Thyroid gland (tissue), 4 donors: ENCODE measurements at regions not wholly inside any gene's neighbourhood (a gene's known extent, or its start where the extent isn't known, plus 50 kb on each side); places are given as distances from the start of the nearest gene placed in this dataset.
"Not testable (repeated sequence)": the region's sequence is repeated elsewhere in the genome, so short reads cannot be mapped to it uniquely, and the experiment has no call there.

Experiments used
- DNase-seq, 2 donors: peaks; one replicate each; pipeline ENCODE4 v3.0.0-alpha.2; 2019
- H3K27ac ChIP-seq, 3 donors: fragments of 200-600 bp; sonication (generic); 1 replicate in 2 of 3; 2 replicates in 1 of 3; pipeline ENCODE4 v1.5.1; 2016 to 2019; ENCODE audit warnings: mild to moderate bottlenecking in 1 of 3, moderate library complexity in 1 of 3
- H3K27me3 ChIP-seq: fragments of 200-600 bp; sonication (generic); one replicate; pipeline ENCODE4 v1.5.1; 2019
- H3K36me3 ChIP-seq, 2 donors: fragments of 200-600 bp; sonication (generic); one replicate each; pipeline ENCODE4 v1.5.1; 2016 to 2019
- H3K4me1 ChIP-seq, 2 donors: fragments of 200-600 bp; sonication (generic); one replicate each; pipeline ENCODE4 v1.5.1; 2017 to 2019
- H3K4me3 ChIP-seq, 3 donors: fragments of 200-600 bp; sonication (generic); replicated peaks in 1 of 3; 1 replicate in 2 of 3; 2 replicates in 1 of 3; pipeline ENCODE4 v1.5.1; 2016; ENCODE audit warnings: mild to moderate bottlenecking in 1 of 3
- H3K9me3 ChIP-seq: fragments of 200-600 bp; sonication (generic); one replicate; pipeline ENCODE4 v1.5.1; 2017
- CTCF ChIP-seq, 6 experiments: fragments of 200-600 bp in 3 of 6; fragments of 450-650 bp in 3 of 6; sonication (generic) in 3 of 6; IDR thresholded peaks; one replicate each; pipeline ENCODE4 v1.5.1; 2016 to 2019; ENCODE audit warnings: antibody characterized with exemption in 6 of 6, mild to moderate bottlenecking in 2 of 6, inconsistent platforms in 1 of 6, moderate library complexity in 1 of 6
- POLR2A ChIP-seq, 2 donors: fragments of 450-650 bp; IDR thresholded peaks; one replicate each; pipeline ENCODE4 v1.6.1; 2017; ENCODE audit warnings: antibody characterized with exemption in 2 of 2, mild to moderate bottlenecking in 2 of 2, moderate library complexity in 1 of 2
- WGBS, 2 donors: methylation state at CpG; one replicate each; pipeline ENCODE4 v1.1.5; 2017; 5-methylcytosine and 5-hydroxymethylcytosine counted together
- intact Hi-C: fragments of 100-400 bp; cut with DNase I; formaldehyde crosslinking; loops from one replicate; pipeline ENCODE4 v1.15.1; 2023

- no peaks in the 10 kb centered on the region for H3K4me1 ChIP-seq
- H3K36me3 ChIP-seq: no peaks in the 10 kb centered on the region
- no peaks in the 10 kb centered on the region for H3K27me3 ChIP-seq
- peak; percentile 64 to 74 for DNase-seq
- WGBS, 2 donors: 40 to 43% methylated on average over 7 of the region's 7 CpGs
- TF ChIP-seq POLR2A (IDR thresholded peaks at IDR 0.05) (no peak), CTCF (IDR thresholded peaks at IDR 0.05) (peak in 5 of 6 experiments; percentile 38 to 82 (median 66))
- H3K4me3 ChIP-seq: no peak overlapping the region
- intact Hi-C loops: loop anchor here (10.0 kb wide), 1 partner anchor 101 kb away; no protein-coding TSS in a partner anchor
- peak overlapping the region in 1 of 3 donors; percentile 5 for H3K27ac ChIP-seq
- H3K9me3 ChIP-seq: no peaks in the 10 kb centered on the region
Measured at GRCh38 chr10:84613336-84614021, 285.1 kb downstream of the CCSER2 start.

GRCh38 chr10:84626397-84627087, 298.2 kb downstream of the CCSER2 start:
- no peaks in the 10 kb centered on the region for H3K9me3 ChIP-seq
- intact Hi-C loops: no loop called here
- H3K4me3 ChIP-seq: no peak overlapping the region
- 83 to 88% methylated on average over 6 of the region's 6 CpGs for WGBS, 2 donors
- no peaks in the 10 kb centered on the region for H3K4me1 ChIP-seq
- H3K27me3 ChIP-seq: no peaks in the 10 kb centered on the region
- no peaks in the 10 kb centered on the region for H3K36me3 ChIP-seq
- no peak for TF ChIP-seq POLR2A (IDR thresholded peaks at IDR 0.05)
- TF ChIP-seq CTCF (IDR thresholded peaks at IDR 0.05): no peak
- no peak overlapping the region for H3K27ac ChIP-seq
- no peak for DNase-seq

GRCh38 chr10:84632866-84633265, 304.5 kb downstream of the CCSER2 start:
- H3K4me3 ChIP-seq: no peak overlapping the region
- no peaks in the 10 kb centered on the region for H3K4me1 ChIP-seq
- H3K36me3 ChIP-seq: no peaks in the 10 kb centered on the region
- no peaks in the 10 kb centered on the region for H3K27me3 ChIP-seq
- no peak for TF ChIP-seq POLR2A (IDR thresholded peaks at IDR 0.05)
- TF ChIP-seq CTCF (IDR thresholded peaks at IDR 0.05): no peak
- intact Hi-C loops: no loop called here
- no peaks in the 10 kb centered on the region for H3K9me3 ChIP-seq
- DNase-seq: no peak
- H3K27ac ChIP-seq: peak overlapping the region in 1 of 3 donors; percentile 11
- 73 to 76% methylated on average over 5 of the region's 5 CpGs for WGBS, 2 donors

GRCh38 chr10:84634636-84635035, 306.2 kb downstream of the CCSER2 start:
- no peaks in the 10 kb centered on the region for H3K27me3 ChIP-seq
- H3K27ac ChIP-seq: no peak overlapping the region
- 93 to 98% methylated on average over 5 of the region's 5 CpGs for WGBS, 2 donors
- no peak for DNase-seq
- H3K36me3 ChIP-seq: no peaks in the 10 kb centered on the region
- intact Hi-C loops: no loop called here
- TF ChIP-seq CTCF (IDR thresholded peaks at IDR 0.05) (no peak), POLR2A (IDR thresholded peaks at IDR 0.05) (no peak)
- H3K4me3 ChIP-seq: no peak overlapping the region
- no peaks in the 10 kb centered on the region for H3K4me1 ChIP-seq
- no peaks in the 10 kb centered on the region for H3K9me3 ChIP-seq

- intact Hi-C loops: not testable (repeated sequence)
Measured at GRCh38 chr10:84650628-84651027, 322.2 kb downstream of the CCSER2 start.

More at GRCh38 chr10:84650628-84651027, 322.2 kb downstream of the CCSER2 start:
- H3K27ac ChIP-seq, DNase-seq, H3K4me3 ChIP-seq, H3K27me3 ChIP-seq, H3K4me1 ChIP-seq, H3K36me3 ChIP-seq, H3K9me3 ChIP-seq: not testable (repeated sequence)
- 85 to 87% methylated on average over 1 of the region's 1 CpG for WGBS, 2 donors
